ENCODE measurements at regions not wholly inside any gene's neighbourhood (a gene's known extent, or its start where the extent isn't known, plus 50 kb on each side); places are given as distances from the start of the nearest gene placed in this dataset.

GRCh38 chr9:129356871-129357772 lies 179.1 kb upstream of the IER5L start:
- TF ChIP-seq CTCF (IDR thresholded peaks at IDR 0.05), result no peak
- no peak overlapping the region for H3K27ac ChIP-seq
- no peak for DNase-seq (ENCODE audit: low spot score)
- no peak overlapping the region for H3K4me3 ChIP-seq

DNA sequence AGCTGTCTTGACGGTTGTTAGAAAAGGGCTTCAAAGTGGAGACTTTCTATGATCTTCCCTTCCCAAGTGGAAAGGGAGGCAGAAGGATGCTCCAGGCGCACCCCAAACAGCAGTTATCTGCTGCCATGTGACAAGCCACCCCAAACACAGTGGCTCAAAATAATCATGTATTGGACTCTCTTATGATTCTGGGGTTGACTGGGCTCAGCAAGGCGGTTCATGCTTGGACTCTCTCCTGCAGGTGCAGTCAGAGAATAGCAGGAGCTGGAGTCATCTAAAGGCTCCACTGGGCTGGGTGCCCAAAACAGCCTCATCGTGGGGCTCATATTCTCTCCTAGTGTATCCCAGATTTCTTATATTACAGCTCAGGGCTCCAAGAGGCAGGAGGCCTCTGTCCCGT lies 177.6 kb upstream of the IER5L start:
- Histone ChIP-seq H3K27ac (no peak overlapping the region), H3K4me3 (no peak overlapping the region)
- TF ChIP-seq CTCF (IDR thresholded peaks at IDR 0.05), result no peak
- no peak for DNase-seq (ENCODE audit: low spot score)

GRCh38 chr9:129354498-129354897 lies 176.4 kb upstream of the IER5L start:
- no peak for TF ChIP-seq CTCF (IDR thresholded peaks at IDR 0.05)
- Histone ChIP-seq H3K27ac (no peak overlapping the region), H3K4me3 (no peak overlapping the region)
- DNase-seq (ENCODE audit: low spot score), result no peak

DNA sequence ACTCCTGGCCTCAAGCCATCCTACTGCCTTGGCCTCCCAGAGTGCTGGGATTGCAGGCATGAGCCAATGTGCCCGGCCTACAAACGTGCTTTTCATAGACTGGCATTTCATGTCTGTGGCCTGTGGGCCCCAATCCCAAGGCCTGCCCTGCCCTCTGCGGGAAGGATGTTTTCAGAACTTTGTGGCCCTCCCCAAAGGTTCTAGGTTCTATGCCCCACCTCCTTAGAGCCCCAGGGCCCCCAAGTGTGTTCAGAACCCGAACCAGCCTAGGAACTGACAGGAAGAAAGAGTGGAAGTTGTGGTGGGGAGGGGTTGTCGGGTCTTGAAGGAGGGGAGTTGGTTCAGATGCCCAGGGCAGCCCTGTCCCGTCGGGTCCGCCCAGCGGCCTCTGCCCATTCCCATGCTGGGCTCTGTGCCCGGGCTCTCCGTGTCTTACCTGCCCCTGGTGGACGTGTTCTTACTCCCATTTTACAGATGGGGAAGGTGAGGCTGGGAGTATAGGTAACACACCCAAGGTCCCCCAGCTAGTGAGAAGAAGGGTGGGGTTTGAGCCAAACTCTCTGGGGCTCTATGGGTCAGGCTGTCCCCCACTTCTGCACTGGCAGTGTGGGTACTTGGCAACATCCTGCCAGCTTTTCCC lies 175.8 kb upstream of the IER5L start:
- H3K4me3 ChIP-seq, result no peak overlapping the region
- H3K27ac ChIP-seq, result peak overlapping the region in 1 of 2 donors; percentile 85
- no peak for TF ChIP-seq CTCF (IDR thresholded peaks at IDR 0.05)
- DNase-seq (ENCODE audit: low spot score), result no peak

DNA sequence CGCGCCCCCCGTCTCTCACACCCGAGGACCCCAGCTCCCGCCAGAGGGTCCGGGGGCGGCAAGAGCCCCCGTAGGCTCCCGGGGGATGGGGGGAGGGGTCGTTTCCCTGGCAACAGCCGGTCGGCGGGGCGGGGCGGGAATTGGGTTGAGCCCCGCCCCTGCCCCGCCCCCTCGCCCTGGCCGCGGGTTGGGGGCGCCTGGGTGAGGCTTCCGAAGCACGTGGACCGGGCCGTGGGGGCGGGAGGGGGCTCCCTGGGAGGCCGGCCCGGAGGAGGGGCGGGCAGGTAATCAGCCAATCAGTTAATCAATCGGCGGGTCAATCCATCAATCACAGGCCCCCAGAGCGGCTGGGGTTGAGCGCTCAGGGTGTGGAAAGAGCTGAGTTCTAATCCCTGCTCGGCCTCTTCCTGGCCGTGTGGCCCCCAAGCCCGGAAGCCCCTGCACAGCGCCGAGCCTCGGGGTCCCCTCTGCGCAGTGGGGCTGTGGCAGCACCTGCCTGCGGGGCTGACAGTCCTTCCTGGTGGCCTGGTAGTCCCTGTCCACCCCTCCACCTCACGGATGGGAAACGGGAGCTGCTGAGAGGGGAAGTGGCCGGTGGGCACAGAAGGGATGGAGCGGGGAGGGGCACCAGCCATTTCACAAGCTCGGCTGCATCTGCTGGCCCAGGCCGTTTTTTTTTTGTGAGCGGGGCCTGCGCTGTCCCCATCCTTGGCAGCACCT lies 174.2 kb upstream of the IER5L start:
- TF ChIP-seq CTCF (IDR thresholded peaks at IDR 0.05), result no peak
- H3K4me3 ChIP-seq, result peak overlapping the region; percentile 62
- peak overlapping the region; percentile 7 to 85 for H3K27ac ChIP-seq
- DNase-seq (ENCODE audit: low spot score), result no peak

DNA sequence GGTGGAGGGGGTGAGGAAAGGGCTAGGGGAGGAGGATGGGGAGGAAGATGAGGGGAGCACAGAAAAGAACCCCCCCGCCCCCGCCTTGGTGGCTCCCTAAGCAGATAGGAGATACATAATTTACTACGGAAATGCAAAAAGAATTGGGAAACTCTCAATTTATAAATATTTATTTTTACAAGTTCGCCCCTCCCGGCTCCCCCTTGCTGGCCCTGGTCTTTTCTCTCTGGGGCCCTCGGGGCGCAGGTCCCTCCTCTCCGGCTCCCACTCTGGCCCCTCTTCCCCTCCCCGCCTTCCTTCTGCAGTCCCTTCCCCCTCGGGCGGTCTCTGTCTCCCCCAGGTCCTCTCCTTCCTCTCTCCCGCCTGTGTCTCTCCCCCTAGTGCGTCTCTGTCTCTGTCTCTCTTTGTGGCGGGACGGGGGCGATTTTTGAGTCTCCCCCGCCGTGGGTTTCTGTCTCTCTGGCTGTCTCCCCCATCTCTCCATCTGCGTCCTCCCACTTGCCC lies 173.6 kb upstream of the IER5L start:
- H3K27ac ChIP-seq, result peak overlapping the region; percentile 7 to 85
- no peak for DNase-seq (ENCODE audit: low spot score)
- no peak for TF ChIP-seq CTCF (IDR thresholded peaks at IDR 0.05)
- peak overlapping the region; percentile 62 for H3K4me3 ChIP-seq

All from coronary artery (tissue), 2 donors.